ENCODE measurements at regions not wholly inside any gene's neighbourhood (a gene's known extent, or its start where the extent isn't known, plus 50 kb on each side); places are given as distances from the start of the nearest gene placed in this dataset.

- TF ChIP-seq CTCF (IDR thresholded peaks at IDR 0.05; ENCODE audit: extremely low read depth, low read depth, low read length) = no peak
- Histone ChIP-seq H3K27ac (ENCODE audit: low read depth, low read length) (no peak overlapping the region), H3K4me3 (ENCODE audit: insufficient read depth, low read length) (no peak overlapping the region), H3K36me3 (ENCODE audit: insufficient read depth, low read length) (no peaks in the 10 kb centered on the region), H3K79me2 (ENCODE audit: insufficient read depth, low read length) (no peaks in the 10 kb centered on the region), H3K27me3 (ENCODE audit: insufficient read depth, low read length) (no peaks in the 10 kb centered on the region), H3K9me3 (ENCODE audit: low read depth, low read length) (no peaks in the 10 kb centered on the region), H3K4me1 (ENCODE audit: insufficient read depth, low read length) (no peaks in the 10 kb centered on the region), H4K20me1 (ENCODE audit: insufficient read depth, low read length) (no peaks in the 10 kb centered on the region), H2AFZ (ENCODE audit: low read length) (no peak overlapping the region), H3K4me2 (ENCODE audit: insufficient read depth, low read length) (no peak overlapping the region)
- peak; percentile 65 for DNase-seq (ENCODE audit: insufficient read length, low spot score, missing footprints)
Observed at GRCh38 chr10:42979721-42980467, 97.0 kb upstream of the RET start.

GRCh38 chr10:42980553-42981357 lies 96.1 kb upstream of the RET start:
- no peaks in the 10 kb centered on the region for H3K4me1 ChIP-seq (ENCODE audit: insufficient read depth, low read length)
- no peaks in the 10 kb centered on the region for H3K79me2 ChIP-seq (ENCODE audit: insufficient read depth, low read length)
- no peaks in the 10 kb centered on the region for H3K36me3 ChIP-seq (ENCODE audit: insufficient read depth, low read length)
- H3K9me3 ChIP-seq (ENCODE audit: low read depth, low read length) = no peaks in the 10 kb centered on the region
- H3K27me3 ChIP-seq (ENCODE audit: insufficient read depth, low read length) = no peaks in the 10 kb centered on the region
- H3K4me2 ChIP-seq (ENCODE audit: insufficient read depth, low read length) = no peak overlapping the region
- H3K4me3 ChIP-seq (ENCODE audit: insufficient read depth, low read length) = no peak overlapping the region
- TF ChIP-seq CTCF (IDR thresholded peaks at IDR 0.05; ENCODE audit: extremely low read depth, low read depth, low read length) = no peak
- no peak overlapping the region for H3K27ac ChIP-seq (ENCODE audit: low read depth, low read length)
- peak; percentile 81 for DNase-seq (ENCODE audit: insufficient read length, low spot score, missing footprints)
- H4K20me1 ChIP-seq (ENCODE audit: insufficient read depth, low read length) = no peaks in the 10 kb centered on the region
- no peak overlapping the region for H2AFZ ChIP-seq (ENCODE audit: low read length)

- Histone ChIP-seq H3K4me1 (ENCODE audit: insufficient read depth, low read length) (no peaks in the 10 kb centered on the region), H3K36me3 (ENCODE audit: insufficient read depth, low read length) (no peaks in the 10 kb centered on the region), H2AFZ (ENCODE audit: low read length) (no peak overlapping the region), H3K27ac (ENCODE audit: low read depth, low read length) (no peak overlapping the region), H4K20me1 (ENCODE audit: insufficient read depth, low read length) (no peaks in the 10 kb centered on the region), H3K4me3 (ENCODE audit: insufficient read depth, low read length) (no peak overlapping the region), H3K79me2 (ENCODE audit: insufficient read depth, low read length) (no peaks in the 10 kb centered on the region), H3K27me3 (ENCODE audit: insufficient read depth, low read length) (no peaks in the 10 kb centered on the region), H3K9me3 (ENCODE audit: low read depth, low read length) (no peaks in the 10 kb centered on the region), H3K4me2 (ENCODE audit: insufficient read depth, low read length) (no peak overlapping the region)
- DNase-seq (ENCODE audit: insufficient read length, low spot score, missing footprints) = peak; percentile 73
- no peak for TF ChIP-seq CTCF (IDR thresholded peaks at IDR 0.05; ENCODE audit: extremely low read depth, low read depth, low read length)
Observed at GRCh38 chr10:42981358-42982236, 95.3 kb upstream of the RET start.
